Stomach (tissue), 8 donors: ENCODE measurements at regions not wholly inside any gene's neighbourhood (a gene's known extent, or its start where the extent isn't known, plus 50 kb on each side); places are given as distances from the start of the nearest gene placed in this dataset.
"Not testable (repeated sequence)": the region's sequence is repeated elsewhere in the genome, so short reads cannot be mapped to it uniquely, and the experiment has no call there.

Source experiments
- DNase-seq, 2 donors: peaks; one replicate each; pipeline versions ENCODE4 v3.0.0 to v3.0.0-alpha.2; 2013 to 2019
- H3K27ac ChIP-seq, 5 donors: fragments of 200-600 bp in 4 of 5; sonication (generic) in 4 of 5; one replicate each; pipeline ENCODE4 v1.5.1; 2013 to 2019; ENCODE audit warnings: mild to moderate bottlenecking in 1 of 5, moderate library complexity in 1 of 5
- H3K27me3 ChIP-seq, 3 donors: fragments of 200-600 bp; sonication (generic); one replicate each; pipeline ENCODE4 v1.5.1; 2017 to 2019; ENCODE audit warnings: mixed run types in 1 of 3
- H3K36me3 ChIP-seq, 4 donors: fragments of 200-600 bp; sonication (generic); 1 replicate in 3 of 4; 2 replicates in 1 of 4; pipeline ENCODE4 v1.5.1; 2016 to 2019
- H3K4me1 ChIP-seq, 4 donors: fragments of 200-600 bp; sonication (generic); one replicate each; pipeline ENCODE4 v1.5.1; 2016 to 2019
- H3K4me3 ChIP-seq, 4 donors: fragments of 200-600 bp; sonication (generic) in 3 of 4; one replicate each; pipeline ENCODE4 v1.5.1; 2016 to 2019; ENCODE audit warnings: mild to moderate bottlenecking in 1 of 4
- H3K9me3 ChIP-seq, 4 donors: fragments of 200-600 bp; sonication (generic); one replicate each; pipeline ENCODE4 v1.5.1; 2016 to 2019
- EP300 ChIP-seq: sonication (generic); formaldehyde crosslinking; IDR thresholded peaks from one replicate; pipeline ENCODE4 v1.6.1; 2017; ENCODE audit warnings: antibody characterized with exemption
- POLR2A ChIP-seq, 4 donors: fragments of 450-650 bp; IDR thresholded peaks; one replicate each; pipeline ENCODE4 v1.6.1; 2016; ENCODE audit warnings: antibody characterized with exemption in 4 of 4, control low read depth in 2 of 4, mild to moderate bottlenecking in 1 of 4, moderate library complexity in 1 of 4
- POLR2AphosphoS5 ChIP-seq, 3 donors: sonication (generic); formaldehyde crosslinking; IDR thresholded peaks; one replicate each; pipeline ENCODE4 v1.6.1; 2016; ENCODE audit warnings: antibody characterized with exemption in 3 of 3
- WGBS, 5 donors: extraction: QIAGEN DNeasy Blood & Tissue Kit in 3 of 5; methylation state at CpG; one replicate each; pipeline versions ENCODE4 v1.1.5 to v1.1.7; 2013 to 2018; 5-methylcytosine and 5-hydroxymethylcytosine counted together
- intact Hi-C: fragments of 100-400 bp; cut with DNase I; formaldehyde crosslinking; loops from one replicate; pipeline ENCODE4 v1.15.1; 2023; ENCODE audit warnings: low total_unique reads
- TF ChIP-seq, protein P1 (sequence below), 7 experiments: fragments of 450-650 bp in 4 of 7; fragments of 200-600 bp in 3 of 7; sonication (generic) in 3 of 7; IDR thresholded peaks; one replicate each; pipeline ENCODE4 v1.5.1; 2016 to 2019; ENCODE audit warnings: antibody characterized with exemption in 7 of 7, control low read depth in 2 of 7, mild to moderate bottlenecking in 1 of 7
- donor health status: healthy with polysubstance abuse.
- donor health status: Bipolar disorder and iron deficiency.
- donor health status: healthy.

DNA sequence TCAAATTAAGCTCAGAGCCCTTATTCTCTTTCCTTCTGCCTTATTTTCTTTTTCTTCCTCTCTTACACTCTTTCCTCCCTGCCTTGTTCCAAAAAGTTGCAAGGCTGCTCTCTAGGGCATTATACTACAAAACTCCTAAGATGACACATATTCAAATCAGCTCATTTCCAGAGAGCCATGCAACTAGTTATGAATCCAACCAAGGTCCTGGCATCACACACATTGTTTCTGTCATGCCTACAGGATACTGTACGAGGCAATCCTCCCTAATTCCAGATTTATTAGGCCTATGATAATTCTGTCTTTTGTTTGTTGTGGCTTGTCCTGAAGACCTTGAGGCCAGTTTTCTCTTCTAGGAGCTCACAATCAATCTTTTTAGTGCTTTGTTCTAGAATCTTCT is 87.0 kb upstream of the TBCA start:
- no peaks in the 10 kb centered on the region for H3K36me3 ChIP-seq
- no peak overlapping the region for H3K27ac ChIP-seq
- intact Hi-C loops = no loop called here
- no peaks in the 10 kb centered on the region for H3K9me3 ChIP-seq
- H3K4me3 ChIP-seq = no peak overlapping the region
- WGBS, 5 donors = 46 to 65% (median 59%) methylated on average over 1 of the region's 1 CpG
- H3K4me1 ChIP-seq = no peaks in the 10 kb centered on the region
- TF ChIP-seq POLR2AphosphoS5 (IDR thresholded peaks at IDR 0.05) = no peak
- TF ChIP-seq EP300 = no peak
- TF ChIP-seq POLR2A (IDR thresholded peaks at IDR 0.05) = no peak
- TF ChIP-seq, protein P1, sequence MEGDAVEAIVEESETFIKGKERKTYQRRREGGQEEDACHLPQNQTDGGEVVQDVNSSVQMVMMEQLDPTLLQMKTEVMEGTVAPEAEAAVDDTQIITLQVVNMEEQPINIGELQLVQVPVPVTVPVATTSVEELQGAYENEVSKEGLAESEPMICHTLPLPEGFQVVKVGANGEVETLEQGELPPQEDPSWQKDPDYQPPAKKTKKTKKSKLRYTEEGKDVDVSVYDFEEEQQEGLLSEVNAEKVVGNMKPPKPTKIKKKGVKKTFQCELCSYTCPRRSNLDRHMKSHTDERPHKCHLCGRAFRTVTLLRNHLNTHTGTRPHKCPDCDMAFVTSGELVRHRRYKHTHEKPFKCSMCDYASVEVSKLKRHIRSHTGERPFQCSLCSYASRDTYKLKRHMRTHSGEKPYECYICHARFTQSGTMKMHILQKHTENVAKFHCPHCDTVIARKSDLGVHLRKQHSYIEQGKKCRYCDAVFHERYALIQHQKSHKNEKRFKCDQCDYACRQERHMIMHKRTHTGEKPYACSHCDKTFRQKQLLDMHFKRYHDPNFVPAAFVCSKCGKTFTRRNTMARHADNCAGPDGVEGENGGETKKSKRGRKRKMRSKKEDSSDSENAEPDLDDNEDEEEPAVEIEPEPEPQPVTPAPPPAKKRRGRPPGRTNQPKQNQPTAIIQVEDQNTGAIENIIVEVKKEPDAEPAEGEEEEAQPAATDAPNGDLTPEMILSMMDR (IDR thresholded peaks at IDR 0.05) = no peak
- peaks cover 0 to 11% (median 0%) of the 10 kb centered on the region in 3 donors for H3K27me3 ChIP-seq
- no peak for DNase-seq

DNA sequence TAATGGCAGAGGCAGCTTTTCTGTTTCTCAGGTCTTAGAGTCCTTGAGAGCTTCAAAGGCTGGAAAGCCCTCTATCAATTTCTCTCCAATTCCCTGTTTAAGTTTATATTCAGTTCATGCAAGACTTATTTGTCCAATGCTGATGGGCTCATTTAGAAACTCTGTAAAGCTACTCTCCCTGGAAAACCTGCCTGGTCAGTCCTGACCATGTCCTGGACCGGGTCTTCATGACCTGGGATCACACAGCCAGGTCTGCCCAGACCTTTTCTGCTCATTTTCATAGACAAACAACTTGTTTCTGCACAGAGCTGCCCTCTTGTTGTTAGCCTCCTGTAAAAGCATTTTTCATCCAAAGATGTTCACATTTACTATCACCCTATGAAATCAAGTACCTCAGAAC is 85.4 kb upstream of the TBCA start:
- H3K27ac ChIP-seq = no peak overlapping the region
- H3K27me3 ChIP-seq = peaks cover 0 to 11% (median 0%) of the 10 kb centered on the region in 3 donors
- no peak overlapping the region for H3K4me3 ChIP-seq
- intact Hi-C loops = no loop called here
- no peak for DNase-seq
- 72 to 100% (median 84%) methylated on average over 1 of the region's 1 CpG for WGBS, 5 donors
- H3K9me3 ChIP-seq = no peaks in the 10 kb centered on the region
- H3K4me1 ChIP-seq = no peaks in the 10 kb centered on the region
- H3K36me3 ChIP-seq = no peaks in the 10 kb centered on the region
- no peak for TF ChIP-seq POLR2AphosphoS5 (IDR thresholded peaks at IDR 0.05)
- no peak for TF ChIP-seq EP300
- TF ChIP-seq, protein P1 (IDR thresholded peaks at IDR 0.05) = no peak
- TF ChIP-seq POLR2A (IDR thresholded peaks at IDR 0.05) = no peak

DNA sequence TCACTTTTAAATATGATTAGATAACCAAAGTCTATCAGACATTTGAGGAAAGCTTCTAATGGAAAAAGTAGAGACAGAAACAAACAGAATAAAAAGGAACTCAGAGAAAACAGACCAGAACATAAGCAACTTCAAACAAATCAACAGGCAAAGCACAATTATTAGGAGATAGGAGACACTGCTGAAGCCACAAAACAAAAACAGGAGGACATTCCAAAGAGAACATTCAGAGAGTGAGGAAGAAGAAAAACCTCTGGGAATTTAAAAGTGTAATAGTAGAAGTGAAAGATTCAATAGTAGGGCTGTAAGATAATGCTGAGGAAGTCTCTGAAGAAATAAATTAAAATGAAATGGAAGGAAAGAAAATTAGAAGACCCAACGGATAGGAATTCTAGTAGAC is 83.2 kb upstream of the TBCA start:
- DNase-seq = no peak
- Histone ChIP-seq H3K36me3 (no peaks in the 10 kb centered on the region), H3K4me1 (no peaks in the 10 kb centered on the region), H3K9me3 (no peaks in the 10 kb centered on the region), H3K27ac (no peak overlapping the region), H3K27me3 (peaks cover 0 to 7% (median 5%) of the 10 kb centered on the region in 3 donors), H3K4me3 (no peak overlapping the region)
- TF ChIP-seq POLR2A (IDR thresholded peaks at IDR 0.05) (no peak), EP300 (no peak), POLR2AphosphoS5 (IDR thresholded peaks at IDR 0.05) (no peak)
- TF ChIP-seq, protein P1 (IDR thresholded peaks at IDR 0.05) = no peak
- 78 to 90% (median 88%) methylated on average over 1 of the region's 1 CpG for WGBS, 5 donors
- intact Hi-C loops = no loop called here

DNA sequence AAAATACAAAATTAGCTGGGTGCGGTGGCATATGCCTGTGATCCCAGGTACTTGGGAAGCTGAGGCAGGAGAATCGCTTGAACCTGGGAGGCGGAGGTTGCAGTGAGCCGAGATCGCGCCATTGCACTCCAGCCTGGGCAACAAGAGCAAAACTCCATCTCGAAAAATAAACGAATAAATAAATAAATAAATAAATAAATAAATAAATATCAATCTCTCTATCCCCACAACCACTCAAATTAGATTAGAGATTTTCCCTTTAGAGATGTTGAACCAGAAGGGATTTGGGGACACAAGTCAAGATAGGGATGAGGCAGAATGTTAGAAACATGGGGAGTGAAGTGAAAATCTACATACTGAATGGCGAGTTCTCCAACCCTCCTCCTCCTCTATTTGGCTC is 82.5 kb upstream of the TBCA start:
- intact Hi-C loops, DNase-seq: not testable (repeated sequence)
- 90 to 97% (median 93%) methylated on average over 9 of the region's 9 CpGs for WGBS, 5 donors

DNA sequence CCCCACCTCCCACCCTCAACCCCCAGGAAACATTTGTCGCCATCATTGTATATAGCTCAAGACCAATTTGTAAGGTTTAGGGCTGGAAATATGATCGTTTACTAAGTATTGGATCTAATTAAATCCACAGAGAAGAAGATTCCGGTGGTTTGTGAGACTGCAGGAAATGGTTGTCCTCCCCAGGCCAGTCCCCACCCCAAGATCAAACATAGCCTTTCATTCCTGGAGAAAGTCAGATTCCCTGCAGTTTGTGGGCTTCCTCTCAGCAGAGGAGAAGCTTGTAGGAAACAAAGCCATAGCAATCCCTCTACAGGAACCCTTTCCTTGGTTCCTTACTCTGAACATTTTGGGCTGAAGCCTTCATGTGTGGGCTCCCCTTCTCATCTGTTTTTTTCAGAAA is 79.2 kb upstream of the TBCA start:
- Histone ChIP-seq H3K4me1 (peaks cover 8 to 25% (median 18%) of the 10 kb centered on the region in 4 donors), H3K9me3 (no peaks in the 10 kb centered on the region)
- TF ChIP-seq POLR2A (IDR thresholded peaks at IDR 0.05) (no peak), POLR2AphosphoS5 (IDR thresholded peaks at IDR 0.05) (no peak), EP300 (no peak)
- TF ChIP-seq, protein P1 (IDR thresholded peaks at IDR 0.05) = no peak

More for the DNA sequence above, 82.5 kb upstream of the TBCA start:
- not testable (repeated sequence) for H3K4me3 ChIP-seq, H3K36me3 ChIP-seq, H3K9me3 ChIP-seq, H3K27ac ChIP-seq, H3K4me1 ChIP-seq
- peaks cover 0 to 14% (median 7%) of the 10 kb centered on the region in 3 donors for H3K27me3 ChIP-seq

More for the DNA sequence above, 79.2 kb upstream of the TBCA start:
- H3K36me3 ChIP-seq = no peaks in the 10 kb centered on the region
- H3K4me3 ChIP-seq = no peak overlapping the region
- intact Hi-C loops = no loop called here
- H3K27me3 ChIP-seq = peaks cover 0 to 46% (median 33%) of the 10 kb centered on the region in 3 donors
- 67 to 81% (median 68%) methylated on average over 3 of the region's 3 CpGs for WGBS, 5 donors
- no peak overlapping the region for H3K27ac ChIP-seq
- no peak for DNase-seq
